H9 (cell line): ENCODE measurements at regions not wholly inside any gene's neighbourhood (a gene's known extent, or its start where the extent isn't known, plus 50 kb on each side); places are given as distances from the start of the nearest gene placed in this dataset.
"Not testable (repeated sequence)": the region's sequence is repeated elsewhere in the genome, so short reads cannot be mapped to it uniquely, and the experiment has no call there.

Experiments
- DNase-seq: peaks from one replicate; pipeline ENCODE4 v3.0.0-alpha.2; 2017
- H2AFZ ChIP-seq: one replicate; pipeline ENCODE4 v1.6.1; 2013; ENCODE audit warnings: mild to moderate bottlenecking, low read length, control low read depth, moderate library complexity
- H2AK5ac ChIP-seq: 2 replicates; pipeline ENCODE4 v1.6.1; 2013; ENCODE audit warnings: low read length, control low read depth, mixed read lengths; ENCODE audit not compliant: insufficient read length
- H2BK120ac ChIP-seq: one replicate; pipeline ENCODE4 v1.6.1; 2013; ENCODE audit warnings: low read depth, mild to moderate bottlenecking, low read length, control low read depth, inconsistent platforms; ENCODE audit not compliant: poor library complexity, severe bottlenecking
- H2BK12ac ChIP-seq: 2 replicates; pipeline ENCODE4 v1.6.1; 2013; ENCODE audit warnings: low read length, control low read depth, mixed read lengths, low read depth; ENCODE audit not compliant: insufficient read length
- H2BK15ac ChIP-seq: 2 replicates; pipeline ENCODE4 v1.6.1; 2013; ENCODE audit warnings: low read depth, low read length, control low read depth
- H2BK20ac ChIP-seq: one replicate; pipeline ENCODE4 v1.6.1; 2013; ENCODE audit warnings: low read depth, mild to moderate bottlenecking, low read length, control low read depth, inconsistent platforms; ENCODE audit not compliant: poor library complexity, severe bottlenecking
- H2BK5ac ChIP-seq: 2 replicates; pipeline ENCODE4 v1.6.1; 2013; ENCODE audit warnings: low read length, control low read depth, mixed read lengths; ENCODE audit not compliant: insufficient read length
- H3K14ac ChIP-seq: 2 replicates; pipeline ENCODE4 v1.6.1; 2013; ENCODE audit warnings: low read length, control low read depth; ENCODE audit not compliant: insufficient read depth
- H3K18ac ChIP-seq: 2 replicates; pipeline ENCODE4 v1.6.1; 2013; ENCODE audit warnings: low read depth, mild to moderate bottlenecking, mixed read lengths, low read length, control low read depth; ENCODE audit not compliant: insufficient read length
- H3K23ac ChIP-seq: 2 replicates; pipeline ENCODE4 v1.6.1; 2013; ENCODE audit warnings: low read length, control low read depth, mixed read lengths, low read depth; ENCODE audit not compliant: insufficient read length
- H3K23me2 ChIP-seq: 2 replicates; pipeline ENCODE4 v1.6.1; 2013; ENCODE audit warnings: low read depth, mild to moderate bottlenecking, mixed read lengths, low read length, control low read depth; ENCODE audit not compliant: insufficient read length, poor library complexity, severe bottlenecking
- H3K27ac ChIP-seq: 2 replicates; pipeline ENCODE4 v1.5.1; 2013; ENCODE audit warnings: low read length, control low read depth, mixed read lengths, low read depth; ENCODE audit not compliant: insufficient read length
- H3K27me3 ChIP-seq: 2 replicates; pipeline ENCODE4 v1.6.1; 2013; ENCODE audit warnings: low read length, control low read depth, inconsistent platforms; ENCODE audit not compliant: insufficient read depth
- H3K4ac ChIP-seq: 2 replicates; pipeline ENCODE4 v1.6.1; 2013; ENCODE audit warnings: low read depth, mild to moderate bottlenecking, control low read depth, inconsistent platforms, low read length, moderate library complexity
- H3K4me1 ChIP-seq: 2 replicates; pipeline ENCODE4 v1.6.1; 2013; ENCODE audit warnings: low read length, control low read depth, inconsistent platforms; ENCODE audit not compliant: insufficient read depth
- H3K4me2 ChIP-seq: 2 replicates; pipeline ENCODE4 v1.6.1; 2013; ENCODE audit warnings: low read length, control low read depth, mixed read lengths; ENCODE audit not compliant: insufficient read length, insufficient read depth
- H3K56ac ChIP-seq: 2 replicates; pipeline ENCODE4 v1.6.1; 2013; ENCODE audit warnings: low read depth, mild to moderate bottlenecking, mixed read lengths, low read length, control low read depth; ENCODE audit not compliant: insufficient read length
- H3K79me1 ChIP-seq: 2 replicates; pipeline ENCODE4 v1.6.1; 2013; ENCODE audit warnings: low read depth, mild to moderate bottlenecking, moderate library complexity, low read length, control low read depth, inconsistent platforms; ENCODE audit not compliant: insufficient read depth, poor library complexity, severe bottlenecking
- H3K79me2 ChIP-seq: 2 replicates; pipeline ENCODE4 v1.6.1; 2013; ENCODE audit warnings: low read length, control low read depth, inconsistent platforms; ENCODE audit not compliant: insufficient read depth
- H3K9ac ChIP-seq: 2 replicates; pipeline ENCODE4 v1.6.1; 2013; ENCODE audit warnings: low read length, control low read depth, mixed read lengths; ENCODE audit not compliant: insufficient read length; ENCODE audit errors: extremely low read depth
- H3K9me3 ChIP-seq: one replicate; pipeline ENCODE4 v1.6.1; 2013; ENCODE audit warnings: low read depth, low read length, inconsistent platforms; ENCODE audit not compliant: control insufficient read depth
- H3T11ph ChIP-seq: one replicate; pipeline ENCODE4 v1.6.1; 2013; ENCODE audit warnings: mild to moderate bottlenecking, low read length, control low read depth, inconsistent platforms
- H4K20me1 ChIP-seq: one replicate; pipeline ENCODE4 v1.6.1; 2013; ENCODE audit not compliant: control insufficient read depth, insufficient read length, insufficient read depth
- H4K5ac ChIP-seq: 2 replicates; pipeline ENCODE4 v1.6.1; 2013; ENCODE audit warnings: low read depth, mild to moderate bottlenecking, mixed read lengths, low read length, control low read depth; ENCODE audit not compliant: insufficient read length
- H4K8ac ChIP-seq: replicated peaks from 2 replicates; pipeline ENCODE4 v1.6.1; 2013; ENCODE audit warnings: low read length, control low read depth, mixed read lengths, low read depth; ENCODE audit not compliant: insufficient read length
- H4K91ac ChIP-seq: 2 replicates; pipeline ENCODE4 v1.6.1; 2013; ENCODE audit warnings: low read depth, mild to moderate bottlenecking, moderate library complexity, mixed read lengths, low read length, control low read depth; ENCODE audit not compliant: insufficient read length
- H3K27ac Mint-ChIP-seq, 3 experiments: 2 replicates in 2 of 3; 3 replicates in 1 of 3; pipeline ENCODE4 v1.8.0; 2020 to 2021; ENCODE audit warnings: mixed read lengths in 3 of 3, mild to moderate bottlenecking in 1 of 3, moderate library complexity in 1 of 3
- H3K27me3 Mint-ChIP-seq: 2 replicates; pipeline ENCODE4 v1.8.0; 2021; ENCODE audit warnings: low read depth, mild to moderate bottlenecking, moderate library complexity, mixed read lengths
- H3K36me3 Mint-ChIP-seq, 3 experiments: 2 replicates in 2 of 3; 3 replicates in 1 of 3; pipeline ENCODE4 v1.8.0; 2020 to 2021; ENCODE audit warnings: low read depth in 3 of 3, mixed read lengths in 3 of 3; ENCODE audit not compliant: insufficient read depth in 1 of 3
- H3K4me1 Mint-ChIP-seq, 2 experiments: 2 replicates each; pipeline ENCODE4 v1.8.0; 2020; ENCODE audit warnings: mixed read lengths in 2 of 2
- H3K4me3 Mint-ChIP-seq, 2 experiments: 2 replicates in 1 of 2; 3 replicates in 1 of 2; pipeline ENCODE4 v1.8.0; 2020 to 2021; ENCODE audit warnings: mild to moderate bottlenecking in 2 of 2, mixed read lengths in 2 of 2, moderate library complexity in 1 of 2
- H3K9me3 Mint-ChIP-seq, 2 experiments: 2 replicates in 1 of 2; 3 replicates in 1 of 2; pipeline ENCODE4 v1.8.0; 2020; ENCODE audit warnings: mild to moderate bottlenecking in 2 of 2, mixed read lengths in 2 of 2, moderate library complexity in 1 of 2
- CTCF ChIP-seq: fragments of 200-600 bp; sonication (generic); conservative IDR thresholded peaks from 3 replicates; pipeline ENCODE4 v1.8.0; 2021; ENCODE audit warnings: antibody characterized with exemption, mild to moderate bottlenecking
- WGBS: extraction: QIAGEN DNeasy Blood & Tissue Kit; methylation state at CpG from one replicate; pipeline ENCODE4 v1.1.7; 2013; ENCODE audit warnings: missing lambda C conversion rate, low lambda C conversion rate, mixed read lengths; ENCODE audit not compliant: insufficient read length; ENCODE audit errors: extremely low coverage; 5-methylcytosine and 5-hydroxymethylcytosine counted together

DNA sequence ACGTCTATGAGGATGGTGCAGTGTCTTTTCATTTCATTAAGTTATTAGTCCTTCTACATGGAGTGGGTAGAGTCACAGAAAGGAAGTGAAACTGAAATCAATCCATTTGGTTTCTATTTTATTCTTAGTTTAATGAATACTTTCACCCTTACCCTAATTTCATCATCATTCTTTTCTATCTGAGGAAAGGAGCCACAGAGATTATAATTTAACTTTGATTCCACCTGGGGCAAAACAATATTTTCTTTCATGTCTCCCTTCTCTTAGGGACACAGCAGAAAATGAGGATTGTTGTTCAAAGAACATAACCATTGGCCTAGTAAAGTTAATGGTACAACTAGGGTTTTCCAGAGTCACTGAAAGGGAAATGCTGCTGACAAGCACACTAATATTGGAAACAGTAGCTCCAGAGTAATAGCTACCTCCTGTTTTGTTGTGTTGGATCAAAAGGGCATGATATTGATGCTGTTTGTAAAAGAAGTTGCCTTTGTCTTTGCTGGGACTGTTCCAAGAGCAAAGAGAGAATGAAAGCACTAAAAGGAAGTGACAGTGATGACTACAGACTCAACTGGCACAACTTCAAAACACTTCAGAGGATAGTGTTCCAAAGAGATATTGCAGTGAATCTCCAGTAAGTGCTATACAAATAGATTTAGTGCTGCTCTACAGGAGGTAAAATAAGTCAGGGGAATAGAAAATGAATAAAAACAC lies 247.1 kb upstream of the PITX2 start:
- TF ChIP-seq CTCF = no peak
- WGBS = no CpG with 5 or more reads among the region's 1 CpG

DNA sequence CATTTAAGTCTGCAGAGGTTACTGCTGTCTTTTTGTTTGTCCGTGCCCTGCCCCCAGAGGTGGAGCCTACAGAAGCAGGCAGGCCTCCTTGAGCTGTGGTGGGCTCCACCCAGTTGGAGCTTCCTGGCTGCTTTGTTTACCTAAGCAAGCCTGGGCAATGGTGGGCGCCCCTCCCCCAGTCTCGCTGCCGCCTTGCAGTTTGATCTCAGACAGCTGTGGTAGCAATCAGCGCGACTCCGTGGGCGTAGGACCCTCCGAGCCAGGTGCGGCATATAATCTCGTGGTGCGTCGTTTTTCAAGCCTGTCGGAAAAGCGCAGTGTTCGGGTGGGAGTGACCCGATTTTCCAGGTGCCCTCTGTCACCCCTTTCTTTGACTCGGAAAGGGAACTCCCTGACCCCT lies 253.3 kb upstream of the PITX2 start:
- WGBS = no CpG with 5 or more reads among the region's 18 CpGs

More for the DNA sequence above, 247.1 kb upstream of the PITX2 start:
- Histone ChIP-seq H4K20me1 (no peaks in the 10 kb centered on the region), H3K79me1 (no peaks in the 10 kb centered on the region), H3K23me2 (no peaks in the 10 kb centered on the region), H3K14ac (no peak overlapping the region), H3K9me3 (no peaks in the 10 kb centered on the region), H2AK5ac (no peak overlapping the region), H2BK15ac (no peak overlapping the region), H3K18ac (no peak overlapping the region), H3K4me2 (no peak overlapping the region), H3K27me3 (no peaks in the 10 kb centered on the region), H2BK5ac (no peak overlapping the region), H2BK20ac (no peak overlapping the region), H3K4me1 (no peaks in the 10 kb centered on the region), H3T11ph (no peak overlapping the region), H3K27ac (no peak overlapping the region), H4K5ac (no peak overlapping the region), H3K56ac (no peak overlapping the region), H4K91ac (no peak overlapping the region), H2AFZ (no peak overlapping the region), H3K4ac (no peak overlapping the region), H3K9ac (no peak overlapping the region), H3K23ac (no peak overlapping the region), H3K79me2 (no peaks in the 10 kb centered on the region), H2BK120ac (no peak overlapping the region), H2BK12ac (no peak overlapping the region), H4K8ac (no peak overlapping the region)
- DNase-seq = no peak
- H3K27ac Mint-ChIP-seq = no peak overlapping the region
- H3K27me3 Mint-ChIP-seq = no peaks in the 10 kb centered on the region
- H3K36me3 Mint-ChIP-seq = no peaks in the 10 kb centered on the region
- no peaks in the 10 kb centered on the region for H3K4me1 Mint-ChIP-seq
- no peaks in the 10 kb centered on the region for H3K9me3 Mint-ChIP-seq
- H3K4me3 Mint-ChIP-seq = no peak overlapping the region

More for the DNA sequence above, 253.3 kb upstream of the PITX2 start:
- Histone ChIP-seq H3K18ac (peak overlapping the region; percentile 45), H3K4me2 (peak overlapping the region; percentile 66), H3K14ac (0 out of 2 replicates have a peak overlapping the region, but pooled peaks have one; percentile 17)
- H3K27me3 Mint-ChIP-seq, H3K9ac ChIP-seq, H3K79me2 ChIP-seq, H3K27ac ChIP-seq, H2BK12ac ChIP-seq, H3K27me3 ChIP-seq, H3K56ac ChIP-seq, H3K79me1 ChIP-seq, H3K4me1 ChIP-seq, H2BK20ac ChIP-seq, H2AK5ac ChIP-seq, H4K5ac ChIP-seq, H3K23ac ChIP-seq, H4K20me1 ChIP-seq, H4K91ac ChIP-seq, H3K23me2 ChIP-seq, H2BK5ac ChIP-seq, H2BK120ac ChIP-seq, H3K4ac ChIP-seq, H3K9me3 Mint-ChIP-seq, H4K8ac ChIP-seq, H2AFZ ChIP-seq, H2BK15ac ChIP-seq, H3K36me3 Mint-ChIP-seq, H3K9me3 ChIP-seq, H3T11ph ChIP-seq: not testable (repeated sequence)
- H3K27ac Mint-ChIP-seq = peak overlapping the region; percentile 80 to 90 (median 82); a peak in 5 of 7 replicates
- H3K4me1 Mint-ChIP-seq = peaks cover 8 to 13% of the 10 kb centered on the region in 2 experiments
- peak; percentile 40 for DNase-seq
- H3K4me3 Mint-ChIP-seq = peak overlapping the region; percentile 70 to 79; a peak in 4 of 5 replicates
